Globus pallidus (tissue), 1 donor: ENCODE measurements at regions not wholly inside any gene's neighbourhood (a gene's known extent, or its start where the extent isn't known, plus 50 kb on each side); places are given as distances from the start of the nearest gene placed in this dataset.

Experiments used
- DNase-seq: peaks from one replicate; pipeline ENCODE4 v3.0.0-alpha.2; 2015; ENCODE audit warnings: low spot score

- no peak for DNase-seq
Measured at GRCh38 chr2:59314031-59314766, 1073.1 kb upstream of the FANCL start.

GRCh38 chr2:59312967-59313940 lies 1072.1 kb upstream of the FANCL start:
- DNase-seq, result no peak

DNA sequence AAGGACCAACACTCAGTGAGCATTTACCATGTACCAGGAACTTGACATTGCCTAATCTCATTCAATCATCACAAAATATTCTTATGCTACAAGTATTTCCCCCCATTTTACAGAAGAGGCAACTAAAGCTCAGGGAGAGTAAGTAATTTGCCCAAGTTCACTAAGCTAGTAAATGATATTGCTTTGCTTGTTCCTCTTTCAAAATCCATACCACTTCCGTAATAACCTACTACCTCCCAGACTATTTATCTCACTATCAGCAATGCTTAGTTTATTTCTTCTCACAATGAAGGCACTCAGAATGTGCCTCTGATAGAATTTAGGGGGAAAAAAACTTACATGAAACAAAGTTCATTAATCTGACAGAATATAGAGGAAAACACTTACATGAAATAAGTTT lies 1070.9 kb upstream of the FANCL start:
- no peak for DNase-seq

- DNase-seq, result no peak
Measured at GRCh38 chr2:59308108-59308507, 1067.0 kb upstream of the FANCL start.

DNA sequence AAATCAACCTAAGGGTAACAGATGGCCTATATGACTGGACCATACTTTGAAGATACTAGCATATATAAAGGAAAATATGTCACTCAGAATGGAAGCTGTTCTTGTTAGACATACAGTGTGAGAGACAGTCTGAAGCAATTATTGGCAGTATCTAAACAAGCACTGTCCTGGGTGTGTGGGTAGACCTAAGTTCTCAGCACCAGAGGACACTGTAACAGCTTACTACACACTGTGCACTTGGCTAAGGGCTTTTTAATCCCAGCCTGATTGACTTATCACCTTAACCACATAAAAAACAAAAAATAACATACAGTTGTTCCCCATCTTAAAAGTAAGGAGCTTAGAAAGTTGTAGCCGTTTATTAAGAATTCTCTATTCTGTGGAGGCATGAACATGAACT lies 1066.1 kb upstream of the FANCL start:
- DNase-seq, result no peak

DNA sequence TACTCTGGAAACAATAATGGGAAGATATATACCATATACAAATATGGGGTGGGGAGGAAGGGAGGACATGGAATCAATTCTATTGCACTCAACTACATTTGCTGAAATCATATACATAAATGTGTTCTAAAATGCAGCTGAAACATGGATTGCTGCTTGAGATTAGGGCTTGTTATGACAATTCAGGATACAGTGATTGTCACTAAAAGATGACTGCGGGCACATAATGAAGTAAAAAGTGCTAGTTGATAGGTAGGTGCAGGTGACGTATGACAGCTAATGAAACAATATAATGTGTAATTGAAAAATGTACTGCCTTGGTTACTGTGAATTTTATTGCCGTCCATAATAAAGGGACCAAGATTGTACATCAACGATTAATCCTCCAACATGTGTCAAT lies 1062.1 kb upstream of the FANCL start:
- no peak for DNase-seq

GRCh38 chr2:59302683-59303082 lies 1061.6 kb upstream of the FANCL start:
- no peak for DNase-seq

DNA sequence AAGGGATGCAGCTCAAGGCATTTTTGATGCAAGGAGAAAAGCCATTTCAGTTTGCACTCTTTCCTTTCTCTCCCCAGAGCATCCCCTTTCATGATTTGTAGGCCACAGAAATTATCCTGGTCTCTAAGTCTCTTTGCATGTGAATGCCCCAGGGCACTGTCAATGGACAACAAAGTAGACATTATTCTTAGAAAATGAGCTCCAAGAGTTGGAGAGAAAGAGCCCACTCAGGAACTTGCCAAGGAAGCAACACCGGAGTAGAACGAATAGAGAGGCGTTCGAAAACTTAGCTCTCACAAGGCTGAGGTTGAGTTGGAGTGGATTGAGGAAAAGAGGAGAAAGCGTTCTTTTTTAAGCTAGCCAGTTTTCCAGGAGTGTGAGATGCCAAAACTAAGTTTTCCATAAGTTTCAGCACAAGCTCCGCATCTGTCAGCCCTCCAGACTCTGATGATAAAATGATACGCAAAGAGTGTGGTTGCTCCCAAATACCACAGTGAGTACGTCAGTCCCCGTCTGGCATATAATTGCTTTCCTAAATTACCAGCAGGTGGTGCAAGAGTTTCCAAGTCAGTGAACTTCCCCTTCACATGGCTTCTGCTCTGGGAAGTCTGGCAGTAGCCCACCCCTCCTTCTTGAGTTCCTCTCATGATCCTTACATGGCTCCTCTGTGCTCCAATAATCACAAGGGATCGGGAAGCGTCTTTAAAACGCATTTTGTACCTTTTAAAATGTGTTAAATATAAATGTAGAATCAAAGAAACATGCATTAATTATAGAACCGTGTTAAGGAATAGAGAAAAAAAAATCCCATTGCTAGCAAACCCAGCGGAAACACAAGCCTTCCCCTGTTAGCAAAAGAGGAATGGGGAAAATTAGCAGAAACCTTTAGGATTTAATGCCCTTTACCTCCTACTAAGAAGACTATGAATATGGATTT lies 1060.6 kb upstream of the FANCL start:
- DNase-seq, result peak; percentile 61

DNA sequence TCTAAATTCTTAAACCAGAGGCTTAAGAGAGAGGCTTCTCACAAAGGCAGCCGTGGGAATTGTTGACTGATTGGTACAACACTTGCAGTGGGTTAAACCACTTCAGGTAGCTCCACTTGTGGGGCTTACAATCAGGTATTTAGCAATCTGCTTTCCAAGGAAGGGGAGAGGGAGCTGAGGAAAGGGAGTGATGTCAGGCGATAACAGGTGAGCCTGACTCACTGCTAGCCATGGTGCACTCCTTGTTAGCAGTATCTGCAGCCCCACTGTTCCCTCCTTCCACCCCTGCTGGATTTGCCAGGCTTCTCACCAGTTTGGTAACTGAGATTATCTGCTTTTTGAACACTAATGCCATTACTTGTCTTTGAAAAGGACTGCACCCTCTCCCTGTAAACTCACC lies 1056.7 kb upstream of the FANCL start:
- DNase-seq, result no peak

- DNase-seq, result no peak
Measured at GRCh38 chr2:59296279-59296678, 1055.2 kb upstream of the FANCL start.

DNA sequence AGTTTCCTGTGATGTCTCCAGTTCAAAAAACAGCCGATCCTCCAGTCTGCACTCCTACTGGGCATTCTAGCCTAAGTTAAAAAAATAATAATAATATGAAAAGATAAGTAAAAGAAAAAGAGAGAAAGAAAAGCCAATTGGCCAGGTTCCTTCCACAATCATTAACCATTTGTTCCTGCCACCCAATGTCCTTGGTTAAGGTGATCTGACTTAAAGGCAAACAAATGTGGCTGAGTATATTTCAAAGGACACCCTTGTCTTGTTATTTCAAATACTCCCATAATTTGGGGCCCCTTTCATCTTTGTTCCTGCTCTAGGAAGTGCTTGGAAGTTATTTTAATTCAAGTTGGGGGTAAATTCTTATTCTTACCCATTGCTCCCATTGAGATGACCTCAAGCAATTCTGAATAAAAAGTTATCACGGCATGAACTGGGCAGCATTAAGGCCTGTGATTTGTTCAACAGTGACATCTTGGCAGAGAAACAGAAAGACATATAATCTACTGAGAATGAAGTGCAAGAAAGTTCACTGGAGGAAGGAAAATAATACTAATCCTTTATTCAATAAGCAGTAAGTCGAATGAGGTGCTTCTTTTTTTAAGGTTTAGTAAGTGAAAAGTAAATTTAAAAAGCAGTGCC lies 1054.5 kb upstream of the FANCL start:
- no peak for DNase-seq

DNA sequence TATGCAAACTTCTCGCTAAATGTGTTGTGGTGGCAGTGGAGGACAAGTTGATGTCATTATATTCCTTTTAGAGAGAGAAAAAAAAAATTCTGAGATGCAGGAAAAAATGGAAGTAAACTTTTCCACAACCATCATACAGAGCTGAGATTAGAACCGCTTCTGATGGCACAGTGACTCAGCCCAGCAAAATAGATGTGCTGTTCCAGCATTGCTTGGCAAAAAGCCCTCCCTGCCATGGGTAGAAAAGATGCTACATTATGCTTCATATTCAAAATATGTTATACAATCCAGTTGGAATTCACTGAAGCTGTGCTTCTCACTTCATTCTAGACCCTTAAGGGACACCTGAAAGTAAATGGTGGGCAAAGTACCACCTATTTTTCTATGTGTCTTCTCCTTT lies 1047.6 kb upstream of the FANCL start:
- DNase-seq, result no peak

GRCh38 chr2:59282374-59283057 lies 1041.4 kb upstream of the FANCL start:
- DNase-seq, result no peak

DNA sequence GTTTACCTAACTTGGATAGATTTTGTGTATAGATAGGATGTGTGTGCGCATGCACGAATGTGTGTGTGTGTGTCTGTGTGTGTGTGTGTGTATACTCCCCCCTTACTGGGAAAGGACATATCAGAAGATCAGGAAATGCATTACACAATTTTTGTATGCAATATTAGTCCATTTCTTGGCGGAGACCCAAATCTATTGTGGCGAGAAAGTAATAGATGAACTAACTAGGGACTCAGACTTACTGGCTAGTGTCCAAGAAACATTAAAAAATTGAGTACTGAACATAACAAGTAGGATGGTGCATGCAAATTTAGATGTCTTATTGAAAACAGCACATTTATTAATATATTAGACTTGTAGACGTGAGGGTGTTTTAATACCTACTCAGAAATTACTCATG lies 1036.5 kb upstream of the FANCL start:
- no peak for DNase-seq

DNA sequence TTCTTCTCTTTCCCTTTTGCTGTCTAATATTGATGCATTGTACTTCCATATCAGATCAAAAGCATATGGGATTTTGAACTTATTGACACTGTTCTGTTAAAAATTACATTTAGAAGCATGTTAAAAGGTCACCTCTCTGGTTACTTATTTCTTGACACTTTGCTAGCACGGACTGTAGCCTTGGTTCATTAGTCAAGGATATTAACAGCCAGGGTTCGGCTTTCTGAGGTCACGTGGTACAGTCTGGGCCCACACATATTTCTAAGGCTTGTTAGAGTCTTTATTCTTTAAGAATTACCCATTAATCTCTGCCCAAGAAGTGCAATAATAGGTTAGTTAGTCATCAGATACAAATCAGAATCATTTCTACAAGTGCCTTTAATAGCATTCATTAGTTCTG lies 1035.8 kb upstream of the FANCL start:
- DNase-seq, result no peak

DNA sequence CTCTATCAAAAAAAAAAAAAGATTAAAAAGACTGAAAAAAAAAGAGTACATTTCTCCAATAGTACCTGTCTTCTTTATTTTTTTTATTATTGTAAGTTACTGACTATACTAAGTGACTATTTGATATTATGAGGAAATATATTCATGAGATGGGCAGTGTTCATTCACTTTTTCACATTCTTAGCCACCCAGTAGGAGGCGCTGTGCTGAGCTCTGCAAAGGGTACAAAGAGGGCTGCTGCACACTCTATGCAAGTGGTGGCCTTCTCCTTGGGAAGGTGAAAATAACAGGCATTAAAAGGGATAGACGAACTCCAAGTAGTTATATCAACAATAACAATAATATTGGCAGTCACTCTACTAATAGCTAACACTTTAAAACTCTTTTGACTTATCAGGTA lies 1034.9 kb upstream of the FANCL start:
- no peak for DNase-seq

DNA sequence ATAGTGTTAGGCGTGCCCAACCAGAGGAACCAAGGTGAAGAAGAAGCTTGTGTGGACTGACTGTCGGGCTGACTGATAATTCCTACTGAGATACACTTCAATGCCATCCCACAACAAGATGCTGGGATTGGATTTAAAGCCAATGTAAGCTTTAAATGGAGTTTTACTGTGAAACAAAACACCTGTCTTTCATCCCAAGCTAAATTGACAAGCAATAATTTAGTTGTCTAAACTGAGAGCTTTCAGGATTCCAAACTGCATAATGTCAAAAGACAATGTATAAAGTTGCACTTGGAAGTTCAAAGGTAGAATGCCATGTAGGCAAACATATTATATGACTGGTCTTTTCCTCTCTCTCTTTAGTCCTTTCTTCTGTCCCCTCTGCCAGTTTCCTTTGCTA lies 1025.3 kb upstream of the FANCL start:
- no peak for DNase-seq

DNA sequence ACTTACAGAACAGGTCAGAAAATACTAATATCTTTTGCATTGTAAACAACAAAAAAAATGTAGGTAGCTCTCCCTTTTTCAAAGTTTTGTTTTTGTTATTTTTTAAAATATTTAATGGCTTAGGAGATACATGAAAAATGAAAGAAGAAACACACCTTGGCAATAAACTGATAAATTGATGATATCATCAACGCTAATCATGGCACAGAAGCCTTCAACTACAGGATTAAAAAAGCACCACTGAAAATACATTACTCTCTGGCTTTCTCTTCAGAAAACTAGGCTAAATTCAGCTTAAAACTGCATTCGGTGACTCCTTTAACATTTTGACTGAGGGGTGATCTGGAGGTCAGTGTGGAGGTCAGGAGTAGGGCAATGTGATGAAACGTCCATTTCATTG lies 1018.8 kb upstream of the FANCL start:
- DNase-seq, result no peak

DNA sequence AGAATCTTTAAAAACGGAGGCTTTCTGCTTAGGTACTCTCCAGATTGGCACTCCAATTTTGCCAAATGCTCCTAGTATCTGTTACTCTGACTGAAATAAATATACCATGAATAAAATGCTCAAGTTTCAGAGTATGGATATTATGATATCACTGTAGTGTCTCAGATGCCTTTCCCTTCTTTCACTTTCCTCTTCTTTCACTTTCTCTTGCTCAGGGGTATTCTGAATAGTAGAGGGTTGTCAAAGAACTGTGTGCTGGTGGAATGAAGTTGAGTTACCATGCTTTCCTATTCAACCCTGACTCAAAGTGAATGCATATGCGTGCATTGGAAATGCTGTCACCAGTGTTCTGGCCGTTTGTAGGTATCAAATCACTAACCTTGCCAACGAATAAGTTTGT lies 1015.2 kb upstream of the FANCL start:
- DNase-seq, result no peak

DNA sequence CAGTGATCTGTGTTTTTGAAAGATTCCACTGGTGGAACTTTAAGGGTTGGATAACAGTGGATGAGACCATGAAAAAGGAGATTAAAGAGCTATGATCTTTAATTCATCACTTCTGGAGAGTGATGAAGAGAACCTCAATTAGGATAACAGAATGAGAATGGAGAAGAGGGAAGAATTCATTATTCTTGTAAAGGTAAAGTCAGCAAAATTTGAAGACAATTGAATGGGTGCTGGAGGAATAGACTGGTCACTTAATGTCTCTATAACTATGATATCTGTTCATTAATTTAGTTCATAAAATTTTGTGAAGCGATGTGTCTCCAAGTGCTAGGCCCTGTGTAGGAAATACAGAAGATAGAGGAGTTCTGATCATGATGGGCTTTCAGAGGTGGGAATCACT lies 1013.2 kb upstream of the FANCL start:
- DNase-seq, result no peak

- DNase-seq, result peak; percentile 31
Measured at GRCh38 chr2:59250307-59250677, 1009.2 kb upstream of the FANCL start.
